GM12878 (cell line): ENCODE measurements at regions not wholly inside any gene's neighbourhood (a gene's known extent, or its start where the extent isn't known, plus 50 kb on each side); places are given as distances from the start of the nearest gene placed in this dataset.

Source experiments
- ATAC-seq: fragments of 200-7000 bp; cut with Tn5 transposase; 3 replicates; pipeline ENCODE4 v1.9.1; 2020; ENCODE audit warnings: mild to moderate bottlenecking, moderate library complexity
- BruUV-seq: library from RNA; stranded (reverse); fragments of 400-500 nt; replicated peaks from 2 replicates; lab custom pipeline; 2021; lab: Mats Ljungman, UMichigan
- CTCF ChIA-PET: fragments of 300-600 bp; sonication (Branson Sonifier 250); formaldehyde crosslinking; extraction: SDS; loops from one replicate; lab custom pipeline; 2021; ENCODE audit warnings: inconsistent platforms; lab: Yijun Ruan, JAX
- POLR2A ChIA-PET: fragments of 350-600 bp; formaldehyde crosslinking; extraction: SDS; loops from one replicate; lab custom pipeline; 2021; ENCODE audit warnings: inconsistent platforms; lab: Charles Lee
- RAD21 ChIA-PET: fragments of 300-600 bp; sonication (Branson Sonifier 250); formaldehyde crosslinking; loops from one replicate; lab custom pipeline; 2023; ENCODE audit warnings: antibody characterized with exemption; ENCODE audit not compliant: unreplicated experiment; lab: Charles Lee
- SMC1A ChIA-PET: fragments of 300-600 bp; sonication (Branson Sonifier 250); formaldehyde crosslinking; loops from one replicate; lab custom pipeline; 2023; ENCODE audit not compliant: unreplicated experiment, uncharacterized antibody; lab: Charles Lee
- DNase-seq: peaks from one replicate; pipeline ENCODE4 v3.0.0-alpha.2; 2011; ENCODE audit warnings: low read depth, low spot score
- FAIRE-seq: peaks from 3 replicates; lab custom pipeline; 2011; peaks lifted over from hg19 to GRCh38; lab: Jason Lieb, UNC
- H2AFZ ChIP-seq: 2 replicates; pipeline ENCODE4 v1.6.0; 2011; ENCODE audit warnings: low read depth, low read length, control low read depth; ENCODE audit not compliant: control insufficient read depth
- H3K27ac ChIP-seq: 2 replicates; pipeline ENCODE4 v1.5.1; 2011; ENCODE audit warnings: control low read depth; ENCODE audit not compliant: control insufficient read depth, insufficient read depth
- H3K27me3 ChIP-seq, 2 experiments: replicated peaks in 1 of 2; 2 replicates each; pipeline versions ENCODE4 v1.6.0 to v1.6.1; 2011; ENCODE audit warnings: low read length in 1 of 2; ENCODE audit not compliant: control insufficient read depth in 2 of 2, insufficient read depth in 2 of 2
- H3K36me3 ChIP-seq, 2 experiments: 2 replicates each; pipeline ENCODE4 v1.5.1; 2011; ENCODE audit warnings: low read length in 1 of 2; ENCODE audit not compliant: control insufficient read depth in 2 of 2, insufficient read depth in 2 of 2
- H3K4me1 ChIP-seq: 2 replicates; pipeline ENCODE4 v1.6.1; 2011; ENCODE audit warnings: mild to moderate bottlenecking, low read length, moderate library complexity, mixed read lengths; ENCODE audit not compliant: control insufficient read depth, insufficient read depth
- H3K4me2 ChIP-seq: 2 replicates; pipeline ENCODE4 v1.6.0; 2011; ENCODE audit warnings: control low read depth; ENCODE audit not compliant: control insufficient read depth, insufficient read depth
- H3K4me3 ChIP-seq: fragments of 200-600 bp; sonication (generic); 2 replicates; pipeline ENCODE4 v1.5.1; 2016
- H3K79me2 ChIP-seq: 2 replicates; pipeline ENCODE4 v1.6.0; 2011; ENCODE audit warnings: low read length; ENCODE audit not compliant: control insufficient read depth, insufficient read depth
- H3K9ac ChIP-seq: 2 replicates; pipeline ENCODE4 v1.8.0; 2011; ENCODE audit warnings: low read length, control low read depth, mixed read lengths; ENCODE audit not compliant: control insufficient read depth, insufficient read depth
- H3K9me3 ChIP-seq: replicated peaks from 3 replicates; pipeline ENCODE4 v1.5.1; 2011; ENCODE audit warnings: mild to moderate bottlenecking, low read length; ENCODE audit not compliant: control insufficient read depth, insufficient read depth
- H4K20me1 ChIP-seq: 2 replicates; pipeline ENCODE4 v1.6.0; 2011; ENCODE audit not compliant: control insufficient read depth, insufficient read depth
- BCL3 ChIP-seq: IDR thresholded peaks from 2 replicates; pipeline ENCODE4 v1.6.1; 2011; ENCODE audit warnings: borderline replicate concordance, low read depth, mild to moderate bottlenecking, moderate library complexity, low read length; ENCODE audit not compliant: insufficient read depth, poor library complexity, severe bottlenecking
- CEBPB ChIP-seq, 2 experiments: fragments of 150-350 bp in 1 of 2; IDR thresholded peaks; 2 replicates each; pipeline ENCODE4 v1.6.1; 2012 to 2014; ENCODE audit warnings: low read depth in 2 of 2, low read length in 2 of 2, borderline replicate concordance in 1 of 2, inconsistent platforms in 1 of 2
- E2F4 ChIP-seq: IDR thresholded peaks from 2 replicates; pipeline ENCODE4 v1.6.1; 2012; ENCODE audit warnings: low read depth, low read length, improper control_type of control experiment
- ELK1 ChIP-seq: IDR thresholded peaks from 2 replicates; pipeline ENCODE4 v1.6.1; 2012; ENCODE audit warnings: low read depth, low read length, improper control_type of control experiment
- IRF4 ChIP-seq: IDR thresholded peaks from 2 replicates; pipeline ENCODE4 v1.6.1; 2011; ENCODE audit warnings: low read depth, low read length
- POU2F2 ChIP-seq: IDR thresholded peaks from 3 replicates; pipeline ENCODE4 v1.6.1; 2011; ENCODE audit warnings: low read depth, mild to moderate bottlenecking, low read length, borderline replicate concordance
- SKIL ChIP-seq: fragments of 450-650 bp; IDR thresholded peaks from 2 replicates; pipeline ENCODE4 v1.6.1; 2017; ENCODE audit warnings: mild to moderate bottlenecking, low read depth, inconsistent platforms; ENCODE audit not compliant: poor library complexity, severe bottlenecking
- SREBF2 ChIP-seq: IDR thresholded peaks from 2 replicates; pipeline ENCODE4 v1.6.1; 2012; ENCODE audit warnings: mild to moderate bottlenecking, low read length
- STAT1 ChIP-seq: fragments of 450-650 bp; conservative IDR thresholded peaks from 2 replicates; pipeline ENCODE4 v1.6.1; 2014; ENCODE audit warnings: antibody characterized with exemption, mild to moderate bottlenecking
- TCF12 ChIP-seq: IDR thresholded peaks from 2 replicates; pipeline ENCODE4 v1.6.1; 2011; ENCODE audit warnings: low read depth, mild to moderate bottlenecking, low read length
- TCF3 ChIP-seq: IDR thresholded peaks from 2 replicates; pipeline ENCODE4 v1.6.1; 2012; ENCODE audit warnings: low read depth, mild to moderate bottlenecking, low read length, borderline replicate concordance; ENCODE audit not compliant: insufficient read depth
- ZBTB4 ChIP-seq: fragments of 450-650 bp; formaldehyde crosslinking; IDR thresholded peaks from 2 replicates; pipeline ENCODE4 v1.4.0; 2022; ENCODE audit warnings: mild to moderate bottlenecking, moderate library complexity
- ZNF217 ChIP-seq: fragments of 450-650 bp; IDR thresholded peaks from 2 replicates; pipeline ENCODE4 v1.6.1; 2017; ENCODE audit warnings: antibody characterized with exemption, mild to moderate bottlenecking
- WGBS: methylation state at CpG from one replicate; pipeline ENCODE4 v1.1.6; 2016; ENCODE audit warnings: low lambda C conversion rate; ENCODE audit not compliant: insufficient replicate concordance, insufficient coverage; ENCODE audit errors: missing lambda C conversion rate; 5-methylcytosine and 5-hydroxymethylcytosine counted together
- in situ Hi-C: fragments of 300-500 bp; cut with MboI; formaldehyde crosslinking; loops from 9 replicates; pipeline ENCODE4 v1.14.3; 2018; ENCODE audit warnings: mixed read lengths
- intact Hi-C: fragments of 100-400 bp; cut with micrococcal nuclease; formaldehyde crosslinking; loops from one replicate; pipeline ENCODE4 v1.14.2; 2022; ENCODE audit not compliant: unreplicated experiment

GRCh38 chr2:196249171-196249570 lies 77.8 kb upstream of the STK17B start:
- ChIA-PET CTCF (interaction anchor here (0.8 to 2.8 kb wide), 12 partner anchors 9 to 205 kb away, joined by 3 to 17 read pairs (median 5); no protein-coding TSS in a partner anchor), SMC1A (interaction anchor here (0.8 to 7.3 kb wide), 20 partner anchors 9 to 218 kb away, joined by 3 to 62 read pairs (median 6); no protein-coding TSS in a partner anchor), POLR2A (interaction anchor here (0.6 to 2.3 kb wide), 7 partner anchors 8 to 27 kb away, joined by 3 to 20 read pairs (median 8); no protein-coding TSS in a partner anchor), RAD21 (interaction anchor here (0.6 to 2.9 kb wide), 17 partner anchors 9 to 181 kb away, joined by 3 to 27 read pairs (median 6); partner anchors contain the start of gene DNAH7)
- ATAC-seq (no peak), FAIRE-seq (no peak), DNase-seq (no peak)
- no TSS peak for BruUV-seq
- Histone ChIP-seq H3K79me2 (no peaks in the 10 kb centered on the region), H3K9me3 (no peaks in the 10 kb centered on the region), H3K36me3 (peaks cover 0 to 7% of the 10 kb centered on the region in 2 experiments; a peak in 2 of 4 replicates), H3K27me3 (no peaks in the 10 kb centered on the region), H3K4me3 (no peak overlapping the region), H3K4me1 (peaks cover 4% of the 10 kb centered on the region), H3K9ac (no peak overlapping the region), H2AFZ (no peak overlapping the region), H3K4me2 (no peak overlapping the region), H4K20me1 (no peaks in the 10 kb centered on the region), H3K27ac (no peak overlapping the region)
- 0% methylated on average over 1 of the region's 1 CpG for WGBS
- intact Hi-C loops (loop anchor here (10.0 kb wide), 2 partner anchors 594 to 714 kb away; partner anchors contain the start of gene SLC39A10), in situ Hi-C loops (no loop called here)
- TF ChIP-seq ELK1: no peak
- no peak for TF ChIP-seq SREBF2
- TF ChIP-seq CEBPB (IDR thresholded peaks at IDR 0.05; ENCODE audit: borderline replicate concordance in 1 of 2, low read depth in 2 of 2, low read length in 2 of 2): no peak
- no peak for TF ChIP-seq TCF3
- TF ChIP-seq TCF12: no peak
- TF ChIP-seq POU2F2: no peak
- TF ChIP-seq IRF4: no peak
- no peak for TF ChIP-seq ZBTB4 (CRISPR knock-in tag)
- TF ChIP-seq BCL3: no peak
- TF ChIP-seq SKIL: no peak
- no peak for TF ChIP-seq E2F4
- TF ChIP-seq STAT1: no peak
- TF ChIP-seq ZNF217: no peak
